ENCODE measurements at regions not wholly inside any gene's neighbourhood (a gene's known extent, or its start where the extent isn't known, plus 50 kb on each side); places are given as distances from the start of the nearest gene placed in this dataset.

GRCh38 chr15:31537770-31538592, 211.3 kb downstream of the KLF13 start:
- TF ChIP-seq ZFX (IDR thresholded peaks at IDR 0.05) (no peak), CTCF (conservative IDR thresholded peaks at IDR 0.05) (no peak)
- H3K27ac ChIP-seq: no peak overlapping the region

- H3K27ac ChIP-seq: no peak overlapping the region
- TF ChIP-seq ZFX (IDR thresholded peaks at IDR 0.05) (no peak), CTCF (conservative IDR thresholded peaks at IDR 0.05) (no peak)
These were observed 214.0 kb downstream of the KLF13 start for GRCh38 chr15:31540633-31541032.

GRCh38 chr15:31544361-31544760, 217.7 kb downstream of the KLF13 start:
- TF ChIP-seq ZFX (IDR thresholded peaks at IDR 0.05): no peak
- no peak for TF ChIP-seq CTCF (conservative IDR thresholded peaks at IDR 0.05)
- no peak overlapping the region for H3K27ac ChIP-seq

GRCh38 chr15:31545257-31545656, 218.6 kb downstream of the KLF13 start:
- H3K27ac ChIP-seq: no peak overlapping the region
- no peak for TF ChIP-seq ZFX (IDR thresholded peaks at IDR 0.05)
- TF ChIP-seq CTCF (conservative IDR thresholded peaks at IDR 0.05): no peak

- H3K27ac ChIP-seq: no peak overlapping the region
- TF ChIP-seq CTCF (conservative IDR thresholded peaks at IDR 0.05) (no peak), ZFX (IDR thresholded peaks at IDR 0.05) (no peak)
These were observed 223.8 kb downstream of the KLF13 start for GRCh38 chr15:31550211-31550977.

GRCh38 chr15:31551323-31551722, 224.7 kb downstream of the KLF13 start:
- H3K27ac ChIP-seq: no peak overlapping the region
- TF ChIP-seq ZFX (IDR thresholded peaks at IDR 0.05) (no peak), CTCF (conservative IDR thresholded peaks at IDR 0.05) (no peak)

- no peak overlapping the region for H3K27ac ChIP-seq
- no peak for TF ChIP-seq CTCF (conservative IDR thresholded peaks at IDR 0.05)
- no peak for TF ChIP-seq ZFX (IDR thresholded peaks at IDR 0.05)
These were observed 226.0 kb downstream of the KLF13 start for GRCh38 chr15:31552482-31553099.

Measured in C4-2B (cell line).